SKM-1 (cell line): ENCODE measurements at regions not wholly inside any gene's neighbourhood (a gene's known extent, or its start where the extent isn't known, plus 50 kb on each side); places are given as distances from the start of the nearest gene placed in this dataset.

Experiments
- DNase-seq: peaks from one replicate; lab custom pipeline; 2025; ENCODE audit not compliant: unreplicated experiment; lab: John Stamatoyannopoulos, UW

DNA sequence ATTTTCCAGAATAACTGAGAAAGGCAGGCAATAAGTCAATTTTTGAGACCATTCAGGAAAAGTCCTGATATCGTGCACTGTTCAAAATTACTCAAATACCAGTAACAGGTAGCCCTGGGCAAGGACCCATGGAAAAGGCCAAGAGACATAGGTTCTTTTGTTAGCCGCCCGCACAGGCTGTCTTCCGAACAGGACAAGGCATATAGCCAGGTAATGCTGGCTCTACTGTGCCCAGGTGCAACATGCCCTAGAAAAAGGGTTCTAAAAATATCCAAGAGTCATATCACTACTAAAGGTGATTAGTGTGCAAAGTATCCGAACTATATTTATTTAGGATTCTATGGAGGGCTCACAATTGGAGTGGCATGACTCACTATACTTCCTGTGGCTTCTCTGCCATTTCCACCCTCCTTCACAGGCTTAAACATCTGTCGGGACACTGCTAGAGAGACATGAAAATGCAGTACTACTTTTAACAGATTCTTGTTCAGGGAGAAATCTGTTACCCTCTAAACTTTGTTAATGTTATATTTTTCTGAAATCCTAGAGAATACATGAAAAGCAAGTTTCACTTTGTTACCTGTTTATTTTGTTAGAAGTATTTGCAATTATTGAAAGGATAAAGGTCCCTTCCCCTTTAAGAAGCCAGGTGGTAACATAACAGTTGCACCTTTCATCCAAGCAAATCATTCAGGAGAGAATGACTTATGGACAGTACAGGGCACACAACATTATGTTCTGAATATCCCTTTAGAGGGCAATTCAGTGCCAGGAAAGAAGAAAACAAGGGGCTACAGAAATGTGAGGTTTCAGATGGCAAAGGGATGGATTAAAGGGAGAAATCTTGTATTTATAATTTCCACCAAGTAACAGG, 293.3 kb upstream of the THBS1 start:
- no peak for DNase-seq

DNA sequence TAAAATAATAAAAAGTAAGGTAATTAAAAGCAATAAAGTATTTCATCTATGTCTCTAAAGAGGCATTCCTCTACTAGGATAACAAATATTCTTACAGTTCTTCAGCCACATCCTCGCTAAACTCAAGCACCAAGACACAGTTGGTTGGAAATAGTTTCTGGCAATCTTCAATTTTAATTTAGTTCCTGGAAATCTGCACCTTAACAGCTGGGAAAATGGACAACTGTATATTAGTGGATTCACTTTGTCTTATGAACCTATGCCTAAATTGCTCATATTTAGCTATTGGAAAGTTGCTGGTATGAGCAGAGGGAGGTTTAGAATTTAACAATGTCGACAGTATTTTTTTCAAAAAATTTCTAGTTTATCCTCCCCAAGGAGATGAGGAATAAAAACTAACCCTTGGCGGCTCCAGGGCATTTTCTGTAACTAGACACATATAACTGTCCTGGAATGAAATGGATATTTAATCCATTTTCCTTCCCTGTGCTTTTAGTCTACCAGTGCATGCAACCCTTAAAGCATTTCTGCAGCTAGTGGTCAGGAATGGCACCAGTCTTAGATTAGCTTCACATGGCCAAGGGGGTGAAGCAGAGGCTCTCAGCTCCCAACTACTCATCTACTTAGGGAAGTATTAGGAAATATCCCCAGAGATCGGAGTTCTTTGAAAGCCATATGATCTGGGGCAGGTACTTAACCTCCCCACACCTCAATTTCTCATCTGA, 290.0 kb upstream of the THBS1 start:
- DNase-seq = no peak

DNA sequence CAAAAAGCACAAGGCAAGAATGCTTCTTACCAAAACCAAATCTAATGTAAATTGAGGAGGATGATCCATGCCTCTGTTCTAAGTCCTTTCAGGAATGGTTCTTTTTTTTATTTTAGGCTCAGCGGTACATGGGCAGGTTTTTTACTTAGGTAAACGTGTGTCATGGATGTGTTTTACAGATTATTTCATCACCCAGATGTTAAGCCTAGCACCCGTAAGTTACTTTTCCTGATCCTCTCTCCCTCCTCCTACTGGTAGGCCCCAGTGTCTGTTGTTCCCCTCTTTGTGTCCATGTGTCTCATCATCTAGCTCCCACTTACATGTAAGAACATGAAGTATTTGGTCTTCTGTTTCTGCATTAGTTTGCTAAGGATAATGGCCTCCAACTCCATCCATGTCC, 289.2 kb upstream of the THBS1 start:
- no peak for DNase-seq

- no peak for DNase-seq
Measured at GRCh38 chr15:39296955-39297354, 283.9 kb upstream of the THBS1 start.

DNA sequence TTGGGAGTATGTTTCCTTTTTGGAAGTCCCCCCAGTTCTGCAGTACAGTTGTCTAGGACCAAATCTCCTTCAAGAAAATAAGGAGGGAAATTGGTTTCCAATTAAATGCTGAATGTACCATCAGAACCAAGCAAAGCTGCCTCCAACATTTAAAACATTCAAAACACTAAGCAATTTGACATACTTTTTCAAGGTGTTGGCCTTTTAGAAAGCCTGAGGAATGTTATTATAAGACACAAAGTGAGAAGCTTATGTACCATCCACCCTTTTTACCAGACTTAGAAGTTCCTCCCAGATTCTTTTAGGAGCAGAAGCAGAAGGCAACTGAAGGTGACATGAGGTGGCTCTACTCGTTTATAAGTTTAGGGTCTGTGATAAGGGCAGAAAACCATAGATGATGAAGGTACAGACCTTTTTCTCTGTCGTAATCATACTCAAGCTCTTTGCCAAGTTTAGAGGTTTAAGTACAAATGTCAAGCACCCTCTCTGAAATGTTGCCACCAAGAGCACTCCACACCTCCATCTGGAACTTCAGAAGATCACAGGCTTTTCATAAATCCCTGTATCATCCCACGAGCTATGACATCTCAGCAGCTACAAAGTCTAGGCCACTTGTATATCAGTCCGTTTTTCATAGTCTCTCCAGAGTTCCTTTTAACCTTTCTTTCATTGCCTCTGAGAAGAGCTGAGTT, 282.5 kb upstream of the THBS1 start:
- no peak for DNase-seq

- DNase-seq = no peak
Measured at GRCh38 chr15:39299486-39300267, 281.2 kb upstream of the THBS1 start.

- DNase-seq = no peak
Measured at GRCh38 chr15:39300451-39301153, 280.3 kb upstream of the THBS1 start.

GRCh38 chr15:39301589-39301999, 279.3 kb upstream of the THBS1 start:
- DNase-seq = no peak

DNA sequence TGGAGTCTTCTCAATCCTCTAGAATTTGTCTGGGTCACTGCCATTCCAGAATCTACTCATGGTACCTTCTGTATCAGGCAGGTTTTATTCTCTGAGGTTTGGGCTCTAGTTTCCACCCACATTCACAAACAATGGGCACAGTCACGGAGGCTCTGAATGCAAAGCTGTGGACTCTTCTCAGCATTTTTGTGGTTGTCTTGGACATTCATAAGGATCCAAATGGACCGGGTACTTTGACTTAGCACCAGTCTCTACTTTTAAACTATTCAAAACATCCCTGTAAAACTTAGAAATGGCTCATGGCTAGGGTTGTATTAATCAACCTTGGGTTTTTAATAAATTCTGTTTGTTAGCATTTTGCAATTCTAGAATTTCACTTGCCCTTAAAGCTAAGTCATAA, 277.9 kb upstream of the THBS1 start:
- DNase-seq = no peak

- no peak for DNase-seq
Measured at GRCh38 chr15:39304201-39304841, 276.6 kb upstream of the THBS1 start.

DNA sequence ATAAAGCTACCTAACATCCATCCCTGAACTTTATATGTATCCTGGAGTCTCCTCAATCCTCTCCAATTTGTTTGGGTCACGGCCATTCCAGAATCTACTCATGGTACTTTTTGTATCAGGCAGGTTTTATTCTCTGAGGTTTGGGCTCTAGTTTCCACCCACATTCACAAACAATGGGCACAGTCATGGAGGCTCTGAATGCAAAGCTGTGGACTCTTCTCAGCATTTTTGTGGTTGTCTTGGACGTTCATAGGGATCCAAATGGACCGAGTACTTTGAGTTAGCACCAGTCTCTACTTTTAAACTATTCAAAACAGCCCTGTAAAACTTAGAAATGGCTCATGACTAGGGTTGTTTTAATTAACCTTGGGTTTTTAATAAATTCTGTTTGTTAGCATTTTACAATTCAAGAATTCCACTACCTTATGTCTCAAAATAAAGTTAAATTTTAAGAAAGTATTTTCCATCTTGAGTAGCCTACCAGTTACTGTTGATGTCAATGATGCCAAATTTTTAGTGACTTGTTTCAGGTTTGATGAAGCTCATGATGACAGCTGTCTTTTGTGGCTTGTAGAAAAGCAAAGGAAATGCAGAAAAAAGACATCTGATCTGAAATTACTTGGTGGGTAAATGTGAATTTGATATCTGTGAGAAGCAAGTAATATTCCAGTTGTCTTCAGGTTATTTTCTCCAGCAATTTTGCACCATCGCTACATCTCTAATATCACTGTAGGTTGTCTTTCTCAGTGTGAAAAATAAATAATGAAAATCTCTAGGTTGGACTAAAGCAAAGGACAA, 275.7 kb upstream of the THBS1 start:
- no peak for DNase-seq

- no peak for DNase-seq
Measured at GRCh38 chr15:39310633-39311032, 270.2 kb upstream of the THBS1 start.

GRCh38 chr15:39312984-39313383, 267.9 kb upstream of the THBS1 start:
- DNase-seq = peak; percentile 17

DNA sequence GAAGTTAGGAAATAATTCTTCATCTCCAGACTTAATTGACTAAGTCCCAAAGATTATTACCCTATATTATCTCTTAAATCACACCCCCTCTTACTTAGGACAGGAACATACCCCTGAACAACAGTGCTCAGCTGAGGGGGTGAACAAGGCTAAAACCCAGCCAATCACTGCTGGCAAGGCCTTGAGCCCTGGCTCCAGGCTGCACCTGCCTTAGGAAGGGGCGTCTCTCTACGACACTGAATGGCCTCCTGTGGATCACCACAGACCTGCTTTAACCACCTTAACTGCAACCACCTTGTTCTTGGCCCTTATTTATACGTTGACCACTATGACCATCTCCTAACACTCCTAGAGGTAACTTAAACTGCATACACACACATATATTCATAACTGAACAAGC, 267.4 kb upstream of the THBS1 start:
- no peak for DNase-seq

GRCh38 chr15:39313881-39314280, 267.0 kb upstream of the THBS1 start:
- no peak for DNase-seq

DNA sequence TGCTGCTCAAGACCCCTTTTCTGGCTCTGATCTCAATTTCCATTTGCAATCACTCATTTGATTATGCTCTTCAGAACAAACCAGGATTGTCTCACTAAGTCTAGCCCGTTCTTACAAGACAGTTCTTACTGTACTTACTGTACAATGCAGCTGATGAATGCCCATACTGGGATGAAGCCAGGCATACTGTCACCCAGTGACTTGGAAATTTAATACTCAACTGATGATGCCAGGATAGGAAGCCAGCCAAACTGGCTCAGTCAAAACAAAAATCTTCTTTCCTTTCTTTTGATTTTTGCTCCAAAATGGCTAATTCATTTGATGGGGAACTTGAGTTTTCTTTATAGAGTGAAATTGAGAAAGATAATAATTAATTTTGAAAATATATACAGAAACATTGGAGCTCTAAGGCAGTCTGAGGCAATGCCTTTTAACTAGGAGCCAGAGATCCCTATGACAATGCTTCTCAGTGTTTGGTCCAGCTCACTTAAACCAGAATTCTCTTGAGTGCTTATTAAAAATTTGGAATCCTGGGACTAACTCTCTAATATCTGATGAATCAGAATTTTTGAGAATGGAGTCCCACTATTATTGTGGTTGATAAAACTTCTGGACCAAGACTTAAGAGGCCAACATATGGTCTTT, 265.6 kb upstream of the THBS1 start:
- no peak for DNase-seq

DNA sequence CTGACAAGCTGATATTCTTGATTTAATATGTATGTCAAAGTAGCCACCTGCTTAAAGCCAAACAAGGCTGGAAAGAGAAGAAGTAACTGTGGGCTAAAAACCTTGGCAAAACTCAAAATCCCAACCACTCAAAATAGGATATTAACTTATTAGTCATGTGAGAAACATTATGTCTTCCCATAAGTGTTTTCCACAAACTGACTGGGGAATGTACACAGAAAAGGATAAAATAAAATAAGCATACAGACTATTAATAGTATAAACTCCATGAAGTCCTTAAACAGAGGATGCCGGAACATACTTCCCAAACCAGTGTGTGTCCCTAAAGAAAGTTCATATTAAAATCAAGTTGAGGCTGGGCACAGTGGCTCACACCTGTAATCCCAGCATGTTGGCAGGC, 263.7 kb upstream of the THBS1 start:
- no peak for DNase-seq

GRCh38 chr15:39318231-39318630, 262.6 kb upstream of the THBS1 start:
- DNase-seq = no peak

- DNase-seq = no peak
Measured at GRCh38 chr15:39320355-39320754, 260.5 kb upstream of the THBS1 start.
